GM12891 (cell line): ENCODE measurements at regions not wholly inside any gene's neighbourhood (a gene's known extent, or its start where the extent isn't known, plus 50 kb on each side); places are given as distances from the start of the nearest gene placed in this dataset.

ENCODE experiments used
- PAX5 ChIP-seq: IDR thresholded peaks from 2 replicates; pipeline ENCODE4 v1.6.1; 2011; ENCODE audit warnings: low read length, moderate library complexity, mild to moderate bottlenecking; ENCODE audit not compliant: insufficient read depth, severe bottlenecking
- POLR2A ChIP-seq: IDR thresholded peaks from 2 replicates; pipeline ENCODE4 v1.6.1; 2011; ENCODE audit warnings: low read depth, low read length, control low read depth
- POLR2AphosphoS5 ChIP-seq: IDR thresholded peaks from 2 replicates; pipeline ENCODE4 v1.6.1; 2011; ENCODE audit warnings: low read depth, low read length, control low read depth
- TAF1 ChIP-seq: IDR thresholded peaks from 2 replicates; pipeline ENCODE4 v1.6.1; 2011; ENCODE audit warnings: low read depth, low read length, control low read depth

DNA sequence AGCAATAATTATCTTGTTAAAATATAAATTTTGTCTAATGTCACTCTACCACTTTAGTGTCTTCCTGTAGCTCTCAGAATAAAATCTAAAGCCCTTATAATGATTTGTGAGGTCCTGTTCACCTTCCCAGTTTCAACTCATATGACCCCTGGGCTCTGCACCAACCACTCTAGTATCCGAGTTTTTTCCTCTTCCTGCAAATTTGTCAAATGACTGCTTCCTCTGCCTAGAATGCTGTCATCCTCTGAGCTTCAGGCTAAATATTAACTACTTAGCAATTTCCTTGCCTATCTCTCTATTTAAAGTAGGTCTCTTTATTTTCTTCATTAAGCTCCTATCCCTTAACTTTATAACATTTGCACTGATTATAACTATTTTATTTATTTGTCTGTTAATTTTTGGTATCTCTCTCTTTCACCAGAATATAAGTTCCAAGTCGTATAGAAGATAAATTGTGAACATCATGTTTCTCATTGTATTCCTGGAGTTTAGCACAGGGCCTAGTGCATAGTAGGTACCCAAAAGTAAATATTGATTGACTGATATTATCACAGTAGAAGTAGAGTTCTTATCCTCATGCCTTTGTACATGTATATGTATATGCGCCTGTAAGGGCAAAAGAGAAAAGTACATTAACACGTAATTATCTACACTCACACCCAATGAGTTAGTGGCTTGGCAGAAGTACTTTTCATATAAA is 196.0 kb downstream of the BCAT1 start:
- TF ChIP-seq PAX5 (no peak), POLR2A (no peak), POLR2AphosphoS5 (no peak), TAF1 (no peak)
